ENCODE measurements at regions not wholly inside any gene's neighbourhood (a gene's known extent, or its start where the extent isn't known, plus 50 kb on each side); places are given as distances from the start of the nearest gene placed in this dataset.
"Not testable (repeated sequence)": the region's sequence is repeated elsewhere in the genome, so short reads cannot be mapped to it uniquely, and the experiment has no call there.

GRCh38 chr7:24396387-24396786 is 112.4 kb downstream of the NPY start:
- FAIRE-seq: not testable (repeated sequence)

DNA sequence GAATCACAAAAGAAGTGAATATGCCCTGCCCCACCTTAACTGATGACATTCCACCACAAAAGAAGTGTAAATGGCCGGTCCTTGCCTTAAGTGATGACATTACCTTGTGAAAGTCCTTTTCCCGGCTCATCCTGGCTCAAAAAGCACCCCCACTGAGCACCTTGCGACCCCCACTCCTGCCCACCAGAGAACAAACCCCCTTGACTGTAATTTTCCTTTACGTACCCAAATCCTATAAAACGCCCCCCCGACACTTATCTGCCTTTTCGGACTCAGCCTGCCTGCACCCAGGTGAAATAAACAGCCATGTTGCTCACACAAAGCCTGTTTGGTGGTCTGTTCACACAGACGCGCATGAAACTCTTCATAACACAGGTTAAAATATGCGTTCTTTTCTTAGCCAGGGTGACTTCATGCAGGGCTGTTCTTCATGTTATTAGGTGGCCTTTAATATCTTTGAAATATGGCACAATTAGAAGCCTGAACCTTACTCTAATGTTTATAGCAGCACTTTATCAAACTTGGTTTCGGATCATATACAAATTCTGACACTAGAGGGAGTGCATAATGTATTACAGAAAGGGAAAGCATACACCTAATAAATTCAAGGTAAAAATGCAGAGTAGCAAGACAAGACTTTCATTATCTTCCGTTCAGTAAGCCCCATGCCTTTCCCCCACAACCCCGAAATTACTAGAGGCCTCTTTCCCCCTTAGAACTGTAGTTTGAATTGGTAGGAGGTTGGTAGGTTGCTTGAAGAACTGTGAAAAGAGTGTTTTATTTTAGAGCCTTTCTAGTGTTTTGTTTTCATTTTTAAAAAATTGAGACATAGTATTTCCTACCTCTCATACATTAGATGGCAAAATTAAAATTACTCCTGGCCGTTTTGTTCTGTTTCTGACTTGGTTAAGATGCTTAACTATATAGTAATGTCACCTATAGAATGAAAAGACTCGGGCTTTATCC is 117.9 kb downstream of the NPY start:
- no peak for FAIRE-seq

- FAIRE-seq: no peak
Observed at GRCh38 chr7:24402655-24403054, 118.7 kb downstream of the NPY start.

DNA sequence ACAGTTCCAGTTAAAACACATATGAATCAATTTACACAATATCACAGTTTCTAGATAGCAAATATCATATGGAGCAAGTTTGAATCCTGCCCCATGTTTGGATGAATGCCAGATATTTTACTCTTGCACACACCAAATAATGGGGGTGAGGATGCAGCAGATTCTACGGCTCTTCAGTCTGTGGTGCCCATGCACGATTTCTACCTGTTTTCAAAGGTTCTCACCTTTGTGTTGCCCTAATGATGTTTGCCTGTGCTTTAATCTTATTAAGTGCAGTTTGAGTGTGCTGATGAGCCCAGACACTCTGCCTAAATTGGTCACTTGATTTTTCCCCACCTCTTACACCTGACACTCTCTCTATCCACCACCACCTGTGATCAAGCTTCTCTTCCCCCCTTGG is 119.6 kb downstream of the NPY start:
- FAIRE-seq: no peak

DNA sequence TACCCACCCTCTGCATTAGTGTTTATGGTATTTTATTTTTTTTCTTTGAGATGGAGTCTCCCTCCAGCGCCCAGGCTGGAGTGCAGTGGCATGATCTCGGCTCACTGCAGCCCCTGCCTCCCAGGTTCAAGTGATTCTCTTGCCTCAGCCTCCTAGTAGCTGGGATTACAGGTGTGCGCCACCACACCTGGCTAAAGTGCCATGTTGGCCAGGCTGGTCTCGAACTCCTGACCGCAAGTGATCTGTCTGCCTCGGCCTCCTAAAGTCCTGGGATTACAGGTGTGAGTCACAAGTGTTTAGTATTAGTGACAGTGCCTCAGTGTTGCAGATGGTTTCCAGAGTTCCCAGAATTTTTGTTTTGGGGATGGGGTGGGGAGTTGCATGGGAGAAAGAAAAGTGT is 120.3 kb downstream of the NPY start:
- no peak for FAIRE-seq

DNA sequence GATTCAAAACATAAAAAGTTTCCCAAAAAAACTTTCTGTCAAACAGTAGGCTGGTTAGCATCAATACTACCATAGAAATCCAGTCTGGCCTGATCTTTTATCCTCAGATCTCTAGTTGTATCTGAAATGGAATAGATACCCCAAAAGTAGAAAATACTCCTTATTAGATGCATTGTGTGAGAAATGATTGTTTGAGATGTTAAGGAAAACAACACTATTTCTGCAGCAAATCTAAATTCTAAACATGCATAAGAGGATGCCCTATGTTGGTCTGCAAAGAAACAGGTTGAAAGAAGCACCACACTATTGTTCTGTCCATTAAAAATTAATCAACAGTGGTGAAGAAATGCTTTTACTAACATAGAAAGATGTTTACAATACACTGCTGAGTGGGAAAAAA is 121.0 kb downstream of the NPY start:
- no peak for FAIRE-seq

DNA sequence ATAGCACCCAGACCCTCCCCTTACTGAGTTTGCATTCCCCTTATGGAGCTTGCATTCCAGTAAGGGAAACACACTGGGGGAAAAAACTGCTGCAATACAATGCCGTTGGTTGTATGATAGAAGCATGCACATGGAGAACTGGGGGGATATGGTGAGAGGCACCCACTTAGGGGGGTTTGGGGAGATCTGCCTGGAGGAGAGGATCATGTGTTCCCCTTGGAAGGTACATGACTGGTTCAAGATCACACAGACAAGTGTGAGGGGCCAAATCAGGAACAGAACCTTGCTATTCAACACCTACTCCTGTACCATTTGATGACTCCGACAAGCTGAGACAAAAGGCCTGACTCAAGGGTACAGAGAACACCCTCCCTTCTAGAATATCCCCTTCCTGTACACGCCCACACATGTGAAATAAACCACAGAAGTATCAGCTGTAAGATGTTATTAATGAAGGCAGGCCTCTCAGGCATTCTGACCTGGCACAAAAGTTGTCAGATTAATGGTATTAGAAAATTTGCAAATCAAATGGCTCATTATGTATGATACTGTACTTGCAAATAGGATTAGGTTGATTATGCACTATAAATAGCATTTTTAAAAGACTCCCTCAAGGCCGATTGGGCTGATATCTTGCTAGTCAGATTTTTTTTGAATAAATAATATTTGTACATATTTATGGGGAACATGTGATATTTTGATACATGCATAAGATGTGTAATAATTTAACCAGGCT is 122.2 kb downstream of the NPY start:
- FAIRE-seq: no peak

GRCh38 chr7:24406789-24407299 is 122.9 kb downstream of the NPY start:
- no peak for FAIRE-seq

DNA sequence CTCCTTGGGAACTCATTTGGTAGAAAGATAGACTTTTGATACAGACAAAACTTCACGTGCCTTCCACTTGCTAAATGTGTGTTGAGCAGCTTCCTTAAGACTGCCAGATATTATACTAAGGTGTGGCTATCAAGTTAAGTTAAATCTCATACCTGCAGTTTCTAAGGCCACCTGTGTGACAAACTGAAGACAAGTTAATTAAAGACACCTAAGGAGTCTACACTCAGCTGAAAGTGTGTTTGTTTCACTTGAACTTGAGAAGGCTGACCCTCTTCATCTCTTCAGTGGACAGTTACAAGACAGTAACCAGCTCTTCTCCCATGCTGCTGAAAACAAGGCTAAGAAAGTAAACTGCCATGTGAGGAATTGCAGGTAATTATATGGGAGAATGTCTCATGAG is 124.0 kb downstream of the NPY start:
- FAIRE-seq: no peak

- FAIRE-seq: no peak
Observed at GRCh38 chr7:24408798-24409430, 124.9 kb downstream of the NPY start.

- no peak for FAIRE-seq
Observed at GRCh38 chr7:24409431-24410024, 125.5 kb downstream of the NPY start.

DNA sequence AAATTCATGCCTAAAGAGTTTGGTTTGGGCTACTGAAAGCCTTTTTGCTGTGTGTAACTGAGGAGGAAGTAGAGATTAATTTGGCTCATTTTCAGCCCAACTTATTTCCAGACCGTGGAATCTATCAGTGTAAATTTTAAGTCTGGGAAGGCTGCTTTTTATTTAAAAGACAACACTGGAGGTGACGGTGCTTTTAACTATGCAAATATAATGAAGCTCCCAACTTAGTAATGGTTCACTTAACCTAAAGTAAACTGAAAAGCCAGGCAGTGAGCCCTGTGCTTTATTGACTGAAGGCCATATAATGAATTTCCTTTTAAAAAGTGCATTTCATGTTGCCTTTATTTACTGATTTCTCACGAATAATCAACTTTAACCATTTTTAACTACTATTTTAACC is 127.2 kb downstream of the NPY start:
- no peak for FAIRE-seq

GRCh38 chr7:24417526-24418120 is 133.6 kb downstream of the NPY start:
- FAIRE-seq: no peak

DNA sequence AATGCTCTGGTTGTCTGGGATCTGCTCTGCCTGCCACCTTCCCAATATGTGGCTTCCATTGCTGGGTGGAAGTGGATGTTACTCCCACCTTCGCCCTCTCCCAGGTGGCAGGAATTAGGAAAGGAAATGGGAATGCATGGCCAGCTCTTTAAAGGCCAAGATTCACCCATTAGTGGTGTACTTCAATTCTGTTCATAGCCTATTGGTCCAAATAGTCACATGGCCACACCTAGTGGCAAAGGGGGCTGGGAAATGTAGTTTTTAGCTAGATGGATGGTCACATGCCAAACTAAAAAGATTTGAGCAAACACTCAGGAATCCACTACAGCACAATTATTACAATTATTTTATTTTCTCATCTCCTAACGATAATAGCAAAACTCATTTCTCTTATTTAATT is 135.1 kb downstream of the NPY start:
- FAIRE-seq: peak; percentile 38

DNA sequence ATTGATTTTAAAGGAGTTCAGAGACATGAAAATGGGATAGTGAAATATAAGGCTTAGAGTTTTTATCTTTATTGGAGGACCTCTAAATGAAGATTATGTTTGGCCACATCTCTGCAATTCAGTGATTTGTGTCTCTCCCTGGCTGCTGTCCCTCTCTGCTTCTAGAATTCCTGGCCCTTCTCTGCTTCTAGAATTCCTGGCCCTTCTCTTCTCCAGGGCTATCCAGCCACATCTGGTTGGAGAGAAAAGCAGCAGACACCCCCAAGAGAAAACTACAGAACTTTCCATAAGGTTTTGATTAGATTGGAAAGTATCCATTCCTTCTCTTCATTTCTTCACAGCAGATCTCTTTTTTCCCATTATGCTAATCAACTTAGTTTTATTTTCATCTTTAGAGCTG is 135.5 kb downstream of the NPY start:
- no peak for FAIRE-seq

GRCh38 chr7:24422441-24423010 is 138.5 kb downstream of the NPY start:
- no peak for FAIRE-seq

GRCh38 chr7:24425664-24426063 is 141.7 kb downstream of the NPY start:
- FAIRE-seq: no peak

GRCh38 chr7:24427048-24427447 is 143.1 kb downstream of the NPY start:
- FAIRE-seq: no peak

- FAIRE-seq: no peak
Observed at GRCh38 chr7:24428676-24429075, 144.6 kb upstream of the PALS2 start.

DNA sequence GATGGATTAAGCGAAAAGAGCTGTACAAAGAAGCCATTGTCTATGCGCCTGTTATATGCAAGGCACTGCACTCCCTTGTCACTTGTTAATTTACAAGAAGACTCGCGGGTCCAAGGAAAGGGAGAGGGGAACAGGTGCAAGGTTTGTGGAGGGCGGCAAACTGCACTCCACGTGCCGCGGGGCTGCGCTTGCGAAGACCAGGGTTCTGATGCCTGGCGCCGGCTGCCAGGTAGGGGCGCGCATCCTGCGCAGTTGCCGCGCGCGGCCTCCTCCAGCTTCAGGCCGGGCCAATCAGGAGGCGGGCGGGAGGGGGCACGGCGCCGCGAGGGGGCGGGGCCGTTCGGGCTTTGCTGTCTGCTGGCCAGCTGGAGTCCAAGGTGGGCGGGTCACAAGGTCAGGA is 140.6 kb upstream of the PALS2 start:
- no peak for FAIRE-seq

GRCh38 chr7:24434972-24435371 is 138.3 kb upstream of the PALS2 start:
- FAIRE-seq: no peak

All from TTC549 (cell line).